ENCODE measurements at regions not wholly inside any gene's neighbourhood (a gene's known extent, or its start where the extent isn't known, plus 50 kb on each side); places are given as distances from the start of the nearest gene placed in this dataset.

DNA sequence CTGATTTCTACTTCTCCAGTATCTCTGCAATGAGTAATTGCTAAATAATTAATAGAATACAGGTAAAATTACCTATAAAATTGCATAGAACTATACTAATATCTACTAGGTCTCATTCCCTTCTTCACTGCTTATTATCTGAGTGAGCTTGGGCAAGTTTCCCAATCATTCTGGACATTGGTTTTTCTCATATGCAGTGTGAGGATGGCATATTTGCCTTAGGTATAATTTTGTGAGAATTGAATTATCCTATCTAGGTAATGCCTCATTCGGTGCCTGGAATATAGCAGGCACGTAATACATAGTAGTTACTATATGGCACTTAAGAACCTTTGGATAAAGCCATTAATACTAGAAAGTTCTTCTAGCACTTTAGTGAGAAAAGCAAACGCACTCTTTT lies 434.7 kb downstream of the GATA3 start:
- H3K27me3 Mint-ChIP-seq: peaks cover 25% of the 10 kb centered on the region

GRCh38 chr10:8489823-8490222 lies 435.3 kb downstream of the GATA3 start:
- TF ChIP-seq CTCF (IDR thresholded peaks at IDR 0.05; ENCODE audit: unreplicated experiment): no peak
- no peaks in the 10 kb centered on the region for H3K4me1 Mint-ChIP-seq (ENCODE audit: low read depth)
- DNase-seq (ENCODE audit: low spot score, unreplicated experiment): no peak
- no peak overlapping the region for H3K4me3 Mint-ChIP-seq (ENCODE audit: low read depth)
- H3K27ac Mint-ChIP-seq: no peak overlapping the region
- H3K9me3 Mint-ChIP-seq (ENCODE audit: low read depth): peaks cover 2% of the 10 kb centered on the region
- peaks cover 29% of the 10 kb centered on the region for H3K27me3 Mint-ChIP-seq
- no peaks in the 10 kb centered on the region for H3K36me3 Mint-ChIP-seq (ENCODE audit: insufficient read depth)

More for the DNA sequence above, 434.7 kb downstream of the GATA3 start:
- no peak overlapping the region for H3K4me3 Mint-ChIP-seq (ENCODE audit: low read depth)
- no peaks in the 10 kb centered on the region for H3K4me1 Mint-ChIP-seq (ENCODE audit: low read depth)
- H3K9me3 Mint-ChIP-seq (ENCODE audit: low read depth): peaks cover 2% of the 10 kb centered on the region
- no peaks in the 10 kb centered on the region for H3K36me3 Mint-ChIP-seq (ENCODE audit: insufficient read depth)
- no peak overlapping the region for H3K27ac Mint-ChIP-seq
- TF ChIP-seq CTCF (IDR thresholded peaks at IDR 0.05; ENCODE audit: unreplicated experiment): no peak
- no peak for DNase-seq (ENCODE audit: low spot score, unreplicated experiment)

DNA sequence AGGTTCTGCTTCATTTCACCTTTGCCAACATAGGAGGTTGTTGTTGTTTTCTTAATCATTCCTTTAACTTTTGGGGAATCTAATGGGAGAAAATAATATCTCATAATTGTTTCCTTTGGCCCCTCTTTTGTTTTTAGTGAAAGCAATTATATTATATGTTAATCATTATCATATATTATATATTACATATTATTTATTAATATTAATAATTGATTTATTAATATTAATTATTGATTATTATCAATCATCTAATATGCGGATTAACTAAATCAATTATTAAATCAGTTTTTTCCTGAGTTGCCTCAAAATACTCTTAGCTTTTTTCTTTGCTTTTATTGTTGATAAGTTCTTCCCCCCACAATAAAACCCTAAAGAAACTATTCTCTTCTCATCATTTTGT lies 443.8 kb downstream of the GATA3 start:
- Mint-ChIP-seq H3K4me1 (ENCODE audit: low read depth) (peaks cover 4% of the 10 kb centered on the region), H3K9me3 (ENCODE audit: low read depth) (no peaks in the 10 kb centered on the region), H3K4me3 (ENCODE audit: low read depth) (no peak overlapping the region), H3K27me3 (peaks cover 28% of the 10 kb centered on the region), H3K36me3 (ENCODE audit: insufficient read depth) (no peaks in the 10 kb centered on the region), H3K27ac (no peak overlapping the region)
- no peak for TF ChIP-seq CTCF (IDR thresholded peaks at IDR 0.05; ENCODE audit: unreplicated experiment)
- no peak for DNase-seq (ENCODE audit: low spot score, unreplicated experiment)

GRCh38 chr10:8498881-8499280 lies 444.4 kb downstream of the GATA3 start:
- no peak for TF ChIP-seq CTCF (IDR thresholded peaks at IDR 0.05; ENCODE audit: unreplicated experiment)
- H3K27me3 Mint-ChIP-seq: peaks cover 31% of the 10 kb centered on the region
- H3K36me3 Mint-ChIP-seq (ENCODE audit: insufficient read depth): no peaks in the 10 kb centered on the region
- H3K9me3 Mint-ChIP-seq (ENCODE audit: low read depth): no peaks in the 10 kb centered on the region
- H3K27ac Mint-ChIP-seq: no peak overlapping the region
- H3K4me3 Mint-ChIP-seq (ENCODE audit: low read depth): no peak overlapping the region
- DNase-seq (ENCODE audit: low spot score, unreplicated experiment): no peak
- H3K4me1 Mint-ChIP-seq (ENCODE audit: low read depth): peaks cover 4% of the 10 kb centered on the region

- no peak for TF ChIP-seq CTCF (IDR thresholded peaks at IDR 0.05; ENCODE audit: unreplicated experiment)
- Mint-ChIP-seq H3K4me3 (ENCODE audit: low read depth) (no peak overlapping the region), H3K36me3 (ENCODE audit: insufficient read depth) (no peaks in the 10 kb centered on the region), H3K27me3 (peaks cover 34% of the 10 kb centered on the region), H3K4me1 (ENCODE audit: low read depth) (peaks cover 4% of the 10 kb centered on the region), H3K9me3 (ENCODE audit: low read depth) (no peaks in the 10 kb centered on the region), H3K27ac (no peak overlapping the region)
- no peak for DNase-seq (ENCODE audit: low spot score, unreplicated experiment)
These were observed 444.8 kb downstream of the GATA3 start for GRCh38 chr10:8499312-8499711.

All from progenitor cell of endocrine pancreas (in vitro differentiated cells).